ENCODE measurements at regions not wholly inside any gene's neighbourhood (a gene's known extent, or its start where the extent isn't known, plus 50 kb on each side); places are given as distances from the start of the nearest gene placed in this dataset.

DNA sequence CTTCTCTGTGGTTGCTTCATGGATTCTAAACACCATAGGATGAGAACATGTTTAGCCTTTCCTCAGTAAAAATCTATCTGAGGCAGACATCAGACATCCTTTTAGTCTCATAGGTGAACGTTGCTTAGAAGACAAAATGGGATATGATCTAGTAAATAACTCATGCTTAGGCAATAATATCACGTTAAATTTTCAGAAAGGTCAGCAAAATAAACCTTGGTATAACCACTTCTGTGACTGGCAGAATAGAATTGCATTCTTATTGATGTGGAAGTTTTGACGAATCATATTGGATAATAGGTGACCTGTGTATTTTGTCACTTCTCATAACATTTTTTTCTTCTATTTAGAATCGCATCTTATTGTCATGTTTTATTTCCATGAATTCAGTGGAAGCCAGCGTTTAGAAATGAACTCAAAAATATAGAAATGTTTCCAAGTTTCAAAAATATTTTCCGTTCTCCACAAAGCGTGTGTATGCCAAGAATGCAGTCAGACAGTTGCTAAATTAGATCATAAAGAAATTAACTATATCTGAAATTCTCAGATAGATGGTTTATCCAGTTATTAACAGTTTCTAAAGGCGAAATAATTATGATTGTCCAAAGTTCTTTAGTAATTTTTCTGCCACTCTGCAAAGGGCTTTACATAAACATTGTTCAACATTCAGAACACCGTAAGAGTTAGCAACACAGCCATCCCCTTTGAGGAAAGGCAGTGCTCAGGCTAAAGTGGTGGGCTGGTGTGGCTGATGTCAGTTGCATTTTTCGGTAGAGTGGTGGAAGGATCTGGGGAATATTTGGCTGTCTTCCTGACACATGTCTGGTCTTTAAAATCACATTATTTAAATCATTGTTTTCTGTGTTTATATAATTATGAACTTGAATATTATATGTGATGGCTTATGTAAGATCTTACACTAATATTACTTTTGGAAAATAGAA, 827.2 kb downstream of the MTRR start:
- Mint-ChIP-seq H3K27ac (no peak overlapping the region), H3K36me3 (no peaks in the 10 kb centered on the region), H3K27me3 (no peaks in the 10 kb centered on the region), H3K4me1 (no peaks in the 10 kb centered on the region), H3K4me3 (no peak overlapping the region), H3K9me3 (peaks cover 7 to 13% (median 7%) of the 10 kb centered on the region in 3 donors)
- CTCF ChIA-PET, result no interaction called here
- POLR2A ChIA-PET, result no interaction called here
- no CpG with 5 or more reads among the region's 10 CpGs for WGBS (ENCODE audit: insufficient coverage)
- DNase-seq, result no peak
- no peaks in the 10 kb centered on the region for H3K27me3 ChIP-seq (replicated peaks in 1 of 2; ENCODE audit: control insufficient read depth in 2 of 2, extremely low read depth in 1 of 2, insufficient read depth in 2 of 2, low read length in 1 of 2)
- H3K27ac ChIP-seq (ENCODE audit: low read length), result no peak overlapping the region
- no peaks in the 10 kb centered on the region for H3K4me1 ChIP-seq (ENCODE audit: control insufficient read depth in 1 of 2, extremely low read depth in 1 of 2, insufficient read depth in 2 of 2, low read length in 2 of 2)
- ATAC-seq (replicated peaks in 1 of 4), result no peak
- no peak overlapping the region for H3K4me3 ChIP-seq (ENCODE audit: control insufficient read depth in 1 of 2, extremely low read depth in 1 of 2, low read length in 1 of 2)
- H3K9me3 ChIP-seq, result no peaks in the 10 kb centered on the region
- no peaks in the 10 kb centered on the region for H3K36me3 ChIP-seq (ENCODE audit: control insufficient read depth in 2 of 2, extremely low read depth in 1 of 2, insufficient read depth in 1 of 2, low read length in 1 of 2)

DNA sequence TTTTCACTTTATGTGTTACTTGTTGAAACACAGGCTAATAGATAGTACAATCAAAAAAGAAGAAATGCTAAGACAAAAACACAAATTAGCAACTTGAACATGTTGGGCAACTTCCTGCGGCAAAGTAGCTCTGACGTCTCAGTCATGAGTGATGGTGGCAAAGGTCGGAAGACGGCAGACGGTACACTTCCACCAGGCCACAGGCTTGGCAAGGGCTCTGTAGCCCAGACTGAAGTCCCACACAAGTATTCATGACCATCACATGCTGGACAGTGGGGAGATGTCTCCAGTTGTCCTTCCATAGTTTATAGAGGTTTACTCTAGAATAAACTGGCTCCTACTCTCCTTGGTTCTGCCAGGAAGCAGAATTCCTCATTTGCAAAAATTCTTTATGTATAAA, 831.3 kb downstream of the MTRR start:
- no peaks in the 10 kb centered on the region for H3K9me3 ChIP-seq
- no peak overlapping the region for H3K4me3 ChIP-seq (ENCODE audit: control insufficient read depth in 1 of 2, extremely low read depth in 1 of 2, low read length in 1 of 2)
- H3K27ac Mint-ChIP-seq, result no peak overlapping the region
- H3K36me3 Mint-ChIP-seq, result no peaks in the 10 kb centered on the region
- H3K4me3 Mint-ChIP-seq, result no peak overlapping the region
- H3K27ac ChIP-seq (ENCODE audit: low read length), result no peak overlapping the region
- DNase-seq, result no peak
- H3K9me3 Mint-ChIP-seq, result peaks cover 11 to 18% (median 18%) of the 10 kb centered on the region in 3 donors
- no peaks in the 10 kb centered on the region for H3K4me1 ChIP-seq (ENCODE audit: control insufficient read depth in 1 of 2, extremely low read depth in 1 of 2, insufficient read depth in 2 of 2, low read length in 2 of 2)
- ATAC-seq (replicated peaks in 1 of 4), result no peak
- H3K27me3 Mint-ChIP-seq, result no peaks in the 10 kb centered on the region
- no peaks in the 10 kb centered on the region for H3K36me3 ChIP-seq (ENCODE audit: control insufficient read depth in 2 of 2, extremely low read depth in 1 of 2, insufficient read depth in 1 of 2, low read length in 1 of 2)
- no peaks in the 10 kb centered on the region for H3K4me1 Mint-ChIP-seq
- ChIA-PET CTCF (interaction anchor here in 1 of 2 donors (0.5 kb wide), 1 partner anchor 24 kb away, joined by 4 read pairs; no protein-coding TSS in a partner anchor), POLR2A (no interaction called here)
- H3K27me3 ChIP-seq (replicated peaks in 1 of 2; ENCODE audit: control insufficient read depth in 2 of 2, extremely low read depth in 1 of 2, insufficient read depth in 2 of 2, low read length in 1 of 2), result no peaks in the 10 kb centered on the region
- 83% methylated on average over 3 of the region's 5 CpGs for WGBS (ENCODE audit: insufficient coverage)

DNA sequence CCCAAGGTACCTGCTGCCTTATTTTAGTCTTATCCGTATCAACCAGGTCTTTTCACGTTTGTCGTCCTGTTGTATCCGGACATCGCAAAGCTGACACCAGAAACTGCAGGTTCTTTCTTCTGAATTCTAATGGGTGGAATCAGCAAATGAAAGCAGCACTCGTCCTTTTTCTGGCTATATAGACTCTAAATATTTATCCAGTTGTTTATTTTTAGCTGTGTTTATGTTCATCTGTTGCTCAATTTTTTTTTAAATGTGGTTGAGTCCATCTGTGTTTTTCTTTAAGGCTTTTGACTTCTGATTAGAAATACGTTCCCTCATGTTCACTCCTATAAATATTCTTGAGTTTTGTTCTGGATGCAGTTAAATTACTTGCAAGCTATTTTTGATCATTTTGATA, 831.7 kb downstream of the MTRR start:
- no peaks in the 10 kb centered on the region for H3K4me1 Mint-ChIP-seq
- Histone ChIP-seq H3K27me3 (replicated peaks in 1 of 2; ENCODE audit: control insufficient read depth in 2 of 2, extremely low read depth in 1 of 2, insufficient read depth in 2 of 2, low read length in 1 of 2) (no peaks in the 10 kb centered on the region), H3K36me3 (ENCODE audit: control insufficient read depth in 2 of 2, extremely low read depth in 1 of 2, insufficient read depth in 1 of 2, low read length in 1 of 2) (no peaks in the 10 kb centered on the region), H3K4me3 (ENCODE audit: control insufficient read depth in 1 of 2, extremely low read depth in 1 of 2, low read length in 1 of 2) (no peak overlapping the region), H3K9me3 (no peaks in the 10 kb centered on the region), H3K4me1 (ENCODE audit: control insufficient read depth in 1 of 2, extremely low read depth in 1 of 2, insufficient read depth in 2 of 2, low read length in 2 of 2) (no peaks in the 10 kb centered on the region), H3K27ac (ENCODE audit: low read length) (no peak overlapping the region)
- CTCF ChIA-PET, result no interaction called here
- no peak overlapping the region for H3K4me3 Mint-ChIP-seq
- no peaks in the 10 kb centered on the region for H3K27me3 Mint-ChIP-seq
- ATAC-seq (replicated peaks in 1 of 4) (no peak), DNase-seq (no peak)
- H3K36me3 Mint-ChIP-seq, result no peaks in the 10 kb centered on the region
- WGBS (ENCODE audit: insufficient coverage), result 93% methylated on average over 5 of the region's 7 CpGs
- POLR2A ChIA-PET, result no interaction called here
- peaks cover 11 to 16% (median 13%) of the 10 kb centered on the region in 3 donors for H3K9me3 Mint-ChIP-seq
- no peak overlapping the region for H3K27ac Mint-ChIP-seq

DNA sequence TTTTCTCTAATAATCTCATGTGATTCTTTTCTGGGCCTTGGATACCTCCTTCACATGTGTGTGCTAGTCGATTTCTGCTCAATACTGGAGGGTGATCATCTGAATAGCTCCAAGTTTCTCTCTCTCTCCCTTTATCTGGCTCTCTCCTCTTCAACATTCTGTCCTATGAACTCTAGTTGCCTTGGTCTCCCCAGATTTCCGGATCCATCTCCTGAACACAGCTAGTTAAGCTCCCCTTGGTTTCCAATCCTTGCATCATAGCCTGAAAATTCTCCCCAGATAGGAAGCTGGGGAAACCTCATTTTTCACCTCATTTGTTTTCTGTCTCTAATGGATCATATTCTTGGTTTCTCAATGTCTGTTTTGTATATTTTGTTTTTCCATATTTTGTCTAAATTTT, 832.3 kb downstream of the MTRR start:
- H3K27me3 ChIP-seq (replicated peaks in 1 of 2; ENCODE audit: control insufficient read depth in 2 of 2, extremely low read depth in 1 of 2, insufficient read depth in 2 of 2, low read length in 1 of 2), result no peaks in the 10 kb centered on the region
- ATAC-seq (replicated peaks in 1 of 4) (no peak), DNase-seq (no peak)
- H3K9me3 Mint-ChIP-seq, result peaks cover 11 to 12% (median 12%) of the 10 kb centered on the region in 3 donors
- no peak overlapping the region for H3K4me3 ChIP-seq (ENCODE audit: control insufficient read depth in 1 of 2, extremely low read depth in 1 of 2, low read length in 1 of 2)
- no peaks in the 10 kb centered on the region for H3K27me3 Mint-ChIP-seq
- H3K9me3 ChIP-seq, result no peaks in the 10 kb centered on the region
- no peak overlapping the region for H3K27ac ChIP-seq (ENCODE audit: low read length)
- POLR2A ChIA-PET, result no interaction called here
- no peaks in the 10 kb centered on the region for H3K4me1 Mint-ChIP-seq
- H3K4me1 ChIP-seq (ENCODE audit: control insufficient read depth in 1 of 2, extremely low read depth in 1 of 2, insufficient read depth in 2 of 2, low read length in 2 of 2), result no peaks in the 10 kb centered on the region
- H3K36me3 Mint-ChIP-seq, result no peaks in the 10 kb centered on the region
- H3K4me3 Mint-ChIP-seq, result no peak overlapping the region
- no peak overlapping the region for H3K27ac Mint-ChIP-seq
- WGBS (ENCODE audit: insufficient coverage), result 33% methylated on average over 2 of the region's 2 CpGs
- no peaks in the 10 kb centered on the region for H3K36me3 ChIP-seq (ENCODE audit: control insufficient read depth in 2 of 2, extremely low read depth in 1 of 2, insufficient read depth in 1 of 2, low read length in 1 of 2)
- CTCF ChIA-PET, result no interaction called here

DNA sequence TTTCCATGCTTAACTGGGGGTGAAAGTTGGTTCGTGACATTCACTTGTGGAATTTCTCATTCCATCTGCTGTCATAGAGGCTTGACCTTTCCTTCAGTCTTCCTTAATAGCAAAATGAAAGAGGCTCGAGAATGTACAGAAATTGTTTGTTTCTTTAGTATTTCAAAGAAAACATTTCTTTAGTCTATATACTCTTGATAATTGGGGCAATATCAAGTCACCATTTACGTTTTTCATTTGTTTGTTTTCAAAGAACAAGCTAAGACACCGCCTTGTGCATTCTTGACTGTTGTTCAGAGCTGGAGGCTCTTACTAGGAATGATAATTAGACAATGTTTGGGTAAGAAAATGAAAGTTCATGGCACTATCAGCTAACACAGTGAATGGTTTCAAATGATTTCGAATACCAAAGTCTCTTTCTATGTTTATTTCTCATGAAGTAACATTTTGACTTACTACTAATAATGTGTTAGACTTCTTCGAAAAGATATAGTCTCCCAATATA, 835.4 kb downstream of the SEMA5A start:
- no peaks in the 10 kb centered on the region for H3K4me1 ChIP-seq (ENCODE audit: control insufficient read depth in 1 of 2, extremely low read depth in 1 of 2, insufficient read depth in 2 of 2, low read length in 2 of 2)
- Mint-ChIP-seq H3K36me3 (no peaks in the 10 kb centered on the region), H3K9me3 (peaks cover 0 to 4% (median 4%) of the 10 kb centered on the region in 3 donors), H3K27me3 (no peaks in the 10 kb centered on the region), H3K4me1 (no peaks in the 10 kb centered on the region), H3K27ac (no peak overlapping the region), H3K4me3 (no peak overlapping the region)
- DNase-seq (no peak), ATAC-seq (replicated peaks in 1 of 4) (no peak)
- ChIA-PET CTCF (no interaction called here), POLR2A (no interaction called here)
- H3K9me3 ChIP-seq, result no peaks in the 10 kb centered on the region
- H3K27me3 ChIP-seq (replicated peaks in 1 of 2; ENCODE audit: control insufficient read depth in 2 of 2, extremely low read depth in 1 of 2, insufficient read depth in 2 of 2, low read length in 1 of 2), result no peaks in the 10 kb centered on the region
- H3K27ac ChIP-seq (ENCODE audit: low read length), result no peak overlapping the region
- H3K4me3 ChIP-seq (ENCODE audit: control insufficient read depth in 1 of 2, extremely low read depth in 1 of 2, low read length in 1 of 2), result no peak overlapping the region
- no peaks in the 10 kb centered on the region for H3K36me3 ChIP-seq (ENCODE audit: control insufficient read depth in 2 of 2, extremely low read depth in 1 of 2, insufficient read depth in 1 of 2, low read length in 1 of 2)
- no CpG with 5 or more reads among the region's 6 CpGs for WGBS (ENCODE audit: insufficient coverage)

DNA sequence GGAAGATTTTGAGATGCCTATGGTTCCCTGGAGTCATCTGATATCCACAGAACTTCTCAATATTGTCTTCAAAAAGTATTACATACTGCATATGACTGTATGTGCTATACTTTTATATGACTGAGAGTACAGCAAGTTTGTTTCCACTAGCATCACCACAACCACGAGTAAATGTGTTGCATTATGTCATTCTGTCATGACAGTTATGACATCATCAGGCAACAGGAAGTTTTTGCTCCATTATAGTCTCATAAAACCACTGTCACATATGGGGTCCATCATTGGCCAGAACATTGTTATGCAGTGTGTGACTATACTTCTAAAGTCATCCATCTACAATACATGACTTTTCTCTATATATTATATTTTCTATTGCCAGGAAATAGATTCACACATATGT, 831.7 kb downstream of the SEMA5A start:
- H3K4me1 Mint-ChIP-seq, result no peaks in the 10 kb centered on the region
- CTCF ChIA-PET, result no interaction called here

More for the DNA sequence above, 831.7 kb downstream of the SEMA5A start:
- no CpG with 5 or more reads among the region's 1 CpG for WGBS (ENCODE audit: insufficient coverage)
- Mint-ChIP-seq H3K36me3 (no peaks in the 10 kb centered on the region), H3K9me3 (peaks cover 0 to 10% (median 4%) of the 10 kb centered on the region in 3 donors), H3K27ac (no peak overlapping the region), H3K4me3 (no peak overlapping the region), H3K27me3 (no peaks in the 10 kb centered on the region)
- no peaks in the 10 kb centered on the region for H3K4me1 ChIP-seq (ENCODE audit: control insufficient read depth in 1 of 2, extremely low read depth in 1 of 2, insufficient read depth in 2 of 2, low read length in 2 of 2)
- POLR2A ChIA-PET, result no interaction called here
- no peaks in the 10 kb centered on the region for H3K36me3 ChIP-seq (ENCODE audit: control insufficient read depth in 2 of 2, extremely low read depth in 1 of 2, insufficient read depth in 1 of 2, low read length in 1 of 2)
- no peak for DNase-seq
- no peak overlapping the region for H3K27ac ChIP-seq (ENCODE audit: low read length)
- no peaks in the 10 kb centered on the region for H3K9me3 ChIP-seq
- H3K4me3 ChIP-seq (ENCODE audit: control insufficient read depth in 1 of 2, extremely low read depth in 1 of 2, low read length in 1 of 2), result no peak overlapping the region
- H3K27me3 ChIP-seq (replicated peaks in 1 of 2; ENCODE audit: control insufficient read depth in 2 of 2, extremely low read depth in 1 of 2, insufficient read depth in 2 of 2, low read length in 1 of 2), result no peaks in the 10 kb centered on the region
- ATAC-seq (replicated peaks in 1 of 4), result no peak
